NCI-H1417 (cell line): ENCODE measurements at regions not wholly inside any gene's neighbourhood (a gene's known extent, or its start where the extent isn't known, plus 50 kb on each side); places are given as distances from the start of the nearest gene placed in this dataset.

Experiments
- DNase-seq, 3 experiments: peaks; one replicate each; lab custom pipeline; 2025; lab: John Stamatoyannopoulos, UW

GRCh38 chr10:128469515-128469914 lies 343.3 kb upstream of the MKI67 start:
- DNase-seq: no peak

GRCh38 chr10:128470321-128470965 lies 344.2 kb upstream of the MKI67 start:
- peak in 1 of 3 experiments; percentile 53 for DNase-seq

- DNase-seq: no peak
Measured at GRCh38 chr10:128471151-128471550, 344.9 kb upstream of the MKI67 start.

- DNase-seq: no peak
Measured at GRCh38 chr10:128472196-128472595, 346.0 kb upstream of the MKI67 start.

GRCh38 chr10:128473396-128473795 lies 347.2 kb upstream of the MKI67 start:
- DNase-seq: no peak

- DNase-seq: no peak
Measured at GRCh38 chr10:128473911-128474310, 347.7 kb upstream of the MKI67 start.

GRCh38 chr10:128474571-128474970 lies 348.3 kb upstream of the MKI67 start:
- DNase-seq: no peak

GRCh38 chr10:128475686-128476367 lies 349.6 kb upstream of the MKI67 start:
- DNase-seq: no peak

GRCh38 chr10:128476368-128476725 lies 350.1 kb upstream of the MKI67 start:
- peak in 1 of 3 experiments; percentile 0 for DNase-seq

- DNase-seq: peak in 1 of 3 experiments; percentile 48
Measured at GRCh38 chr10:128476845-128477244, 350.6 kb upstream of the MKI67 start.

GRCh38 chr10:128480601-128481000 lies 354.4 kb upstream of the MKI67 start:
- no peak for DNase-seq

- DNase-seq: peak; percentile 29 to 86 (median 54)
Measured at GRCh38 chr10:128481152-128481840, 355.1 kb upstream of the MKI67 start.

- DNase-seq: no peak
Measured at GRCh38 chr10:128482052-128482451, 355.8 kb upstream of the MKI67 start.

- no peak for DNase-seq
Measured at GRCh38 chr10:128483216-128483615, 357.0 kb upstream of the MKI67 start.

- no peak for DNase-seq
Measured at GRCh38 chr10:128484041-128484440, 357.8 kb upstream of the MKI67 start.

GRCh38 chr10:128485701-128486235 lies 359.5 kb upstream of the MKI67 start:
- no peak for DNase-seq

- no peak for DNase-seq
Measured at GRCh38 chr10:128487517-128487916, 361.3 kb upstream of the MKI67 start.

GRCh38 chr10:128489324-128490247 lies 363.4 kb upstream of the MKI67 start:
- DNase-seq: no peak

GRCh38 chr10:128491686-128492085 lies 365.5 kb upstream of the MKI67 start:
- no peak for DNase-seq

GRCh38 chr10:128493811-128494210 lies 367.6 kb upstream of the MKI67 start:
- no peak for DNase-seq

- no peak for DNase-seq
Measured at GRCh38 chr10:128494665-128495064, 368.4 kb upstream of the MKI67 start.
